ENCODE measurements at regions not wholly inside any gene's neighbourhood (a gene's known extent, or its start where the extent isn't known, plus 50 kb on each side); places are given as distances from the start of the nearest gene placed in this dataset.

DNA sequence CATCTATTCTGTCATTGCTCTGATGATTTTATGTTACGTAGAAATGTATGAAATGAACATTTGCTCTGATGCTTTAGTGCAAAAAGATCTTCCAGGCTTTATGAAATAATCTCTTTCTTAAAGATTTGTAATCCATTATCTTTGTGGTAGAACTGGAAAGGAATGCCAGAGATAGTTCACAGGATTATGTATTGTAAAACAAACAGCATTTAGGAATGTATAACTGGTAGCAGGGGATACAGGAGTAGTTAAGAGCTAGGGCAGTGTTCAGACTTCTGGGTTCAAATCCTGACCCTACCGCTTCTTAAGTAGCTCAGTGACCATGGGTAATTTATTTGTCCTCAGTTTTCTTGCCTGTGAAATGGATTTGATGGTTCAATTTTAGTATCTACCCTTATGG is 429.8 kb upstream of the TPM1 start:
- Mint-ChIP-seq H3K27ac (ENCODE audit: unreplicated experiment) (no peak overlapping the region), H3K27me3 (ENCODE audit: low read depth, unreplicated experiment) (no peaks in the 10 kb centered on the region), H3K4me1 (ENCODE audit: low read depth, unreplicated experiment) (peaks cover 22% of the 10 kb centered on the region), H3K9me3 (ENCODE audit: unreplicated experiment) (no peaks in the 10 kb centered on the region), H3K36me3 (ENCODE audit: low read depth, unreplicated experiment) (no peaks in the 10 kb centered on the region), H3K4me3 (ENCODE audit: unreplicated experiment) (no peak overlapping the region)
- Histone ChIP-seq H2AFZ (ENCODE audit: low read depth, low read length) (no peak overlapping the region), H3K4me3 (ENCODE audit: insufficient read depth, low read depth, low read length) (no peak overlapping the region), H3K27me3 (ENCODE audit: insufficient read depth, low read length) (no peaks in the 10 kb centered on the region), H3K36me3 (ENCODE audit: insufficient read depth, low read length) (no peaks in the 10 kb centered on the region), H4K20me1 (ENCODE audit: insufficient read depth, low read length) (no peaks in the 10 kb centered on the region), H3K4me2 (ENCODE audit: low read length) (no peak overlapping the region), H3K79me2 (ENCODE audit: insufficient read depth, low read length) (no peaks in the 10 kb centered on the region), H3K9ac (ENCODE audit: low read length) (no peak overlapping the region), H3K4me1 (ENCODE audit: insufficient read depth, low read length) (peaks cover 8% of the 10 kb centered on the region), H3K9me3 (ENCODE audit: insufficient read depth, low read depth, low read length) (no peaks in the 10 kb centered on the region), H3K27ac (ENCODE audit: low read depth, low read length) (no peak overlapping the region)
- DNase-seq (ENCODE audit: low read depth): peak; percentile 62
- no peak for FAIRE-seq
- TF ChIP-seq EZH2 (IDR thresholded peaks at IDR 0.05; ENCODE audit: insufficient read depth, low read length): no peak
- TF ChIP-seq, protein P1, sequence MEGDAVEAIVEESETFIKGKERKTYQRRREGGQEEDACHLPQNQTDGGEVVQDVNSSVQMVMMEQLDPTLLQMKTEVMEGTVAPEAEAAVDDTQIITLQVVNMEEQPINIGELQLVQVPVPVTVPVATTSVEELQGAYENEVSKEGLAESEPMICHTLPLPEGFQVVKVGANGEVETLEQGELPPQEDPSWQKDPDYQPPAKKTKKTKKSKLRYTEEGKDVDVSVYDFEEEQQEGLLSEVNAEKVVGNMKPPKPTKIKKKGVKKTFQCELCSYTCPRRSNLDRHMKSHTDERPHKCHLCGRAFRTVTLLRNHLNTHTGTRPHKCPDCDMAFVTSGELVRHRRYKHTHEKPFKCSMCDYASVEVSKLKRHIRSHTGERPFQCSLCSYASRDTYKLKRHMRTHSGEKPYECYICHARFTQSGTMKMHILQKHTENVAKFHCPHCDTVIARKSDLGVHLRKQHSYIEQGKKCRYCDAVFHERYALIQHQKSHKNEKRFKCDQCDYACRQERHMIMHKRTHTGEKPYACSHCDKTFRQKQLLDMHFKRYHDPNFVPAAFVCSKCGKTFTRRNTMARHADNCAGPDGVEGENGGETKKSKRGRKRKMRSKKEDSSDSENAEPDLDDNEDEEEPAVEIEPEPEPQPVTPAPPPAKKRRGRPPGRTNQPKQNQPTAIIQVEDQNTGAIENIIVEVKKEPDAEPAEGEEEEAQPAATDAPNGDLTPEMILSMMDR (IDR thresholded peaks at IDR 0.05; ENCODE audit: insufficient read depth, low read depth, low read length): no peak

DNA sequence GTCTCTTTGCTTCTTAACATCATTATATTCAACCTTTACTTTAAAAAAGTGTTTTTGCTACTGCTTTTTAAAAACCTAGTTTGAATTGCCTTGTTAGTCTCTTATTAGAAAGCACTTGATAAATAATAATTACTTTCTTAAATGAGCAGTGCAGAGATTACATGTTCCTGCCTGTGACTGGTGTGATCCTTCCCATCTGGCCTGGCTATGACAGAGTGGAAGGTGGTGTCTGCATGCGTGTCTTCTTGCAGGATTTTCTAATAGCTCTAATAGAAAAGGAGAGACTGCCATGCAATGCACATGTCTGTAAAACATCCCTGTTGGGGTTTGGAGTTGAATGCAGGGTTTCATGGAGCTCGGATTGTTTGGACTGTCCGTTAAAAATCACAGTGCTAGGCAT is 425.8 kb upstream of the TPM1 start:
- Histone ChIP-seq H3K4me2 (ENCODE audit: low read length) (no peak overlapping the region), H2AFZ (ENCODE audit: low read depth, low read length) (no peak overlapping the region), H3K4me3 (ENCODE audit: insufficient read depth, low read depth, low read length) (no peak overlapping the region), H3K9me3 (ENCODE audit: insufficient read depth, low read depth, low read length) (no peaks in the 10 kb centered on the region), H3K27me3 (ENCODE audit: insufficient read depth, low read length) (no peaks in the 10 kb centered on the region), H3K27ac (ENCODE audit: low read depth, low read length) (no peak overlapping the region), H3K36me3 (ENCODE audit: insufficient read depth, low read length) (no peaks in the 10 kb centered on the region), H3K4me1 (ENCODE audit: insufficient read depth, low read length) (peaks cover 27% of the 10 kb centered on the region), H4K20me1 (ENCODE audit: insufficient read depth, low read length) (no peaks in the 10 kb centered on the region), H3K9ac (ENCODE audit: low read length) (no peak overlapping the region), H3K79me2 (ENCODE audit: insufficient read depth, low read length) (no peaks in the 10 kb centered on the region)
- H3K27ac Mint-ChIP-seq (ENCODE audit: unreplicated experiment): no peak overlapping the region
- no peaks in the 10 kb centered on the region for H3K9me3 Mint-ChIP-seq (ENCODE audit: unreplicated experiment)
- no peak overlapping the region for H3K4me3 Mint-ChIP-seq (ENCODE audit: unreplicated experiment)
- TF ChIP-seq EZH2 (IDR thresholded peaks at IDR 0.05; ENCODE audit: insufficient read depth, low read length): no peak
- TF ChIP-seq, protein P1 (IDR thresholded peaks at IDR 0.05; ENCODE audit: insufficient read depth, low read depth, low read length): no peak
- H3K4me1 Mint-ChIP-seq (ENCODE audit: low read depth, unreplicated experiment): peaks cover 31% of the 10 kb centered on the region
- H3K36me3 Mint-ChIP-seq (ENCODE audit: low read depth, unreplicated experiment): no peaks in the 10 kb centered on the region
- no peak for DNase-seq (ENCODE audit: low read depth)
- no peaks in the 10 kb centered on the region for H3K27me3 Mint-ChIP-seq (ENCODE audit: low read depth, unreplicated experiment)
- FAIRE-seq: no peak

DNA sequence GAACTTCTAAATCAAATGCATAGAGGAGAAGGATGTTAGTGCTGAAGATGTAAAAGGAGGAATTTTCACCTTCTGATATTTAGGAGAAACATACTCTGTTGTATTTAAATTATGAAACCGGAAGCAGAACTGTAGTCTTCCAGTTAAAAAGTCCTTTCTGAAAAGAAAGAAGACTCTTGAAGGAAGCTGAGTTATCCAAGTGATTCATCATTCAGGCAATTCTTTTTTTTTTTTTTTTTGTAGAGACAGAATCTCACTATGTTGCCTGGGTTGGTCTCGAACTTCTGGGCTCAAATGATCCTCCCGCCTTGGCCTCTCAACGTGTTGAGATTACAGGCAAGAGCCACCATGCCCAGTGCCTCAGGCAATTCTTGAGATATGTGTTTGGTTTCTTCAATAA is 424.8 kb upstream of the TPM1 start:
- Histone ChIP-seq H3K4me2 (ENCODE audit: low read length) (peak overlapping the region; percentile 69), H3K4me3 (ENCODE audit: insufficient read depth, low read depth, low read length) (no peak overlapping the region), H3K9ac (ENCODE audit: low read length) (peak overlapping the region; percentile 34), H3K27me3 (ENCODE audit: insufficient read depth, low read length) (no peaks in the 10 kb centered on the region), H4K20me1 (ENCODE audit: insufficient read depth, low read length) (no peaks in the 10 kb centered on the region), H3K27ac (ENCODE audit: low read depth, low read length) (peak overlapping the region; percentile 71), H3K79me2 (ENCODE audit: insufficient read depth, low read length) (no peaks in the 10 kb centered on the region), H2AFZ (ENCODE audit: low read depth, low read length) (no peak overlapping the region), H3K4me1 (ENCODE audit: insufficient read depth, low read length) (peaks cover 27% of the 10 kb centered on the region), H3K9me3 (ENCODE audit: insufficient read depth, low read depth, low read length) (no peaks in the 10 kb centered on the region), H3K36me3 (ENCODE audit: insufficient read depth, low read length) (no peaks in the 10 kb centered on the region)
- DNase-seq (ENCODE audit: low read depth) (no peak), FAIRE-seq (no peak)
- TF ChIP-seq, protein P1 (IDR thresholded peaks at IDR 0.05; ENCODE audit: insufficient read depth, low read depth, low read length): no peak
- TF ChIP-seq EZH2 (IDR thresholded peaks at IDR 0.05; ENCODE audit: insufficient read depth, low read length): no peak
- H3K9me3 Mint-ChIP-seq (ENCODE audit: unreplicated experiment): no peaks in the 10 kb centered on the region
- H3K36me3 Mint-ChIP-seq (ENCODE audit: low read depth, unreplicated experiment): no peaks in the 10 kb centered on the region
- H3K27me3 Mint-ChIP-seq (ENCODE audit: low read depth, unreplicated experiment): no peaks in the 10 kb centered on the region
- H3K27ac Mint-ChIP-seq (ENCODE audit: unreplicated experiment): peak overlapping the region; percentile 92
- H3K4me3 Mint-ChIP-seq (ENCODE audit: unreplicated experiment): no peak overlapping the region
- H3K4me1 Mint-ChIP-seq (ENCODE audit: low read depth, unreplicated experiment): peaks cover 31% of the 10 kb centered on the region
